ENCODE measurements at regions not wholly inside any gene's neighbourhood (a gene's known extent, or its start where the extent isn't known, plus 50 kb on each side); places are given as distances from the start of the nearest gene placed in this dataset.

DNA sequence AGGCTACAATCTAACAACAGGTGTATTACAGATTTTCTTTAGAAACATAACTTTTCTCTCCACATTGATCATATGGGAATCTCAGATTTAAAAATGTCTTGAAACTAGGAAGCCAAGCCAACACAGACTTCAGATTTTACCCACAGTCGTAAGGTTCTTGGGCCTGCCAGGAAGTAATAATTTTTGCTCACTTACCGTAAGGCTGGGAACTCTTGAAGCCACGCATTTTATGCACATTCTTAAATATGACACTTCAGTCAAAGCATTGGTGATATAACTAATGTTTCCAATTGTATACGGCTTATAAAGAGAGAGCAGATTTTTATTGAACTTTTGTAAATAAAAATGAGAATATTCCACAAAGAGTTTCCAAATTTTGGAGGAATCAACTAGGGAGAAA is 328.9 kb upstream of the TRPC7 start:
- ChIA-PET CTCF (ENCODE audit: partially characterized antibody) (interaction anchor here (1.3 kb wide), 1 partner anchor 9 kb away, joined by 8 read pairs; no protein-coding TSS in a partner anchor), POLR2A (ENCODE audit: partially characterized antibody) (no interaction called here)
- H4K91ac ChIP-seq (replicated peaks; ENCODE audit: insufficient read length, low read length), result no peak overlapping the region
- 95% methylated on average over 4 of the region's 4 CpGs; no CpG with 5 or more reads in 1 of the 2 experiments for WGBS, 2 experiments (ENCODE audit: extremely low coverage in 1 of 2, insufficient coverage in 1 of 2, insufficient read length in 1 of 2, insufficient replicate concordance in 2 of 2, low coverage in 1 of 2, low lambda C conversion rate in 2 of 2, missing lambda C conversion rate in 1 of 2)
- H3K23me2 ChIP-seq (ENCODE audit: low read depth, low read length), result no peaks in the 10 kb centered on the region
- no peak for TF ChIP-seq TBP (IDR thresholded peaks at IDR 0.05; ENCODE audit: low read depth, low read length)
- no peak overlapping the region for H2BK5ac ChIP-seq (ENCODE audit: low read depth, low read length)
- no peak overlapping the region for H2AFZ ChIP-seq (ENCODE audit: low read length)
- no peak overlapping the region for H3K23ac ChIP-seq (ENCODE audit: insufficient read length)
- H2AK5ac ChIP-seq (ENCODE audit: low read depth, low read length), result no peak overlapping the region
- H4K8ac ChIP-seq (ENCODE audit: extremely low read depth, insufficient read depth, low read length), result no peak overlapping the region
- H3K4me2 ChIP-seq (ENCODE audit: insufficient read depth in 1 of 2, low read depth in 2 of 2, low read length in 2 of 2), result no peak overlapping the region
- no peak overlapping the region for H3K4ac ChIP-seq (replicated peaks; ENCODE audit: insufficient read length, low read depth, low read length)
- no peak for DNase-seq (ENCODE audit: low read depth in 1 of 2, low spot score in 2 of 2)
- H4K5ac ChIP-seq (ENCODE audit: insufficient read length, low read depth, low read length), result no peak overlapping the region
- H3K36me3 ChIP-seq (ENCODE audit: control insufficient read depth in 2 of 4, insufficient read depth in 4 of 4, low read length in 3 of 4), result no peaks in the 10 kb centered on the region
- H2BK20ac ChIP-seq (ENCODE audit: low read length), result no peak overlapping the region
- H2BK15ac ChIP-seq (ENCODE audit: low read length), result no peak overlapping the region
- H3K9me3 ChIP-seq (ENCODE audit: insufficient read depth in 2 of 2, low read depth in 1 of 2, low read length in 1 of 2), result no peaks in the 10 kb centered on the region
- no peak overlapping the region for H3K14ac ChIP-seq (ENCODE audit: insufficient read length)
- H3K9ac ChIP-seq (replicated peaks in 1 of 4; ENCODE audit: extremely low read depth in 1 of 4, low read depth in 3 of 4, low read length in 3 of 4), result no peak overlapping the region
- no peak overlapping the region for H3K4me3 ChIP-seq (ENCODE audit: extremely low read depth in 1 of 4, insufficient read depth in 2 of 4, low read depth in 3 of 4, low read length in 4 of 4)
- H2BK120ac ChIP-seq (replicated peaks; ENCODE audit: low read depth, low read length), result no peak overlapping the region
- H3K18ac ChIP-seq (ENCODE audit: extremely low read depth, low read length), result no peak overlapping the region
- no peak overlapping the region for H2BK12ac ChIP-seq (ENCODE audit: low read depth, low read length)
- no peaks in the 10 kb centered on the region for H3K79me1 ChIP-seq (ENCODE audit: low read depth, low read length)
- no peak overlapping the region for H3K56ac ChIP-seq (replicated peaks; ENCODE audit: insufficient read length, low read depth, low read length)
- no peaks in the 10 kb centered on the region for H3K27me3 ChIP-seq (replicated peaks in 1 of 4; ENCODE audit: control insufficient read depth in 3 of 4, extremely low read depth in 1 of 4, insufficient read depth in 3 of 4, low read length in 3 of 4)
- no peak for FAIRE-seq
- no peaks in the 10 kb centered on the region for H3K4me1 ChIP-seq (replicated peaks in 1 of 4; ENCODE audit: control insufficient read depth in 3 of 4, insufficient read depth in 4 of 4, low read length in 3 of 4)
- H4K20me1 ChIP-seq (replicated peaks in 1 of 2; ENCODE audit: control insufficient read depth in 1 of 2, insufficient read depth in 2 of 2, low read length in 2 of 2), result no peaks in the 10 kb centered on the region
- no peaks in the 10 kb centered on the region for H3K79me2 ChIP-seq (ENCODE audit: control insufficient read depth in 1 of 2, insufficient read depth in 2 of 2, low read length in 2 of 2)
- H3K27ac ChIP-seq (ENCODE audit: low read depth, low read length), result no peak overlapping the region

All from H1 (cell line).